Liver (tissue), 8 donors: ENCODE measurements at regions not wholly inside any gene's neighbourhood (a gene's known extent, or its start where the extent isn't known, plus 50 kb on each side); places are given as distances from the start of the nearest gene placed in this dataset.

Experiments
- DNase-seq: peaks from one replicate; pipeline ENCODE4 v3.0.0-alpha.2; 2017; ENCODE audit warnings: low spot score
- H3K27ac ChIP-seq, 2 donors: one replicate each; pipeline ENCODE4 v1.7.0; 2013; ENCODE audit warnings: inconsistent platforms in 2 of 2, low read length in 2 of 2, control low read depth in 1 of 2, low read depth in 1 of 2, mild to moderate bottlenecking in 1 of 2
- H3K27me3 ChIP-seq, 4 donors: one replicate each; pipeline versions ENCODE4 v1.6.1 to v1.7.0; 2013; ENCODE audit warnings: low read length in 3 of 4, inconsistent platforms in 1 of 4, mild to moderate bottlenecking in 1 of 4, moderate library complexity in 1 of 4; ENCODE audit not compliant: control insufficient read depth in 4 of 4, insufficient read depth in 4 of 4
- H3K36me3 ChIP-seq, 4 donors: one replicate each; pipeline versions ENCODE4 v1.6.1 to v1.7.0; 2013; ENCODE audit warnings: low read length in 3 of 4, mild to moderate bottlenecking in 3 of 4, low read depth in 1 of 4, moderate library complexity in 1 of 4; ENCODE audit not compliant: control insufficient read depth in 4 of 4, insufficient read depth in 3 of 4
- H3K4me1 ChIP-seq, 4 donors: one replicate each; pipeline versions ENCODE4 v1.6.1 to v1.7.0; 2013; ENCODE audit warnings: low read length in 3 of 4, mild to moderate bottlenecking in 3 of 4, moderate library complexity in 1 of 4; ENCODE audit not compliant: control insufficient read depth in 4 of 4, insufficient read depth in 4 of 4
- H3K4me3 ChIP-seq, 3 donors: one replicate each; pipeline versions ENCODE4 v1.6.1 to v1.7.0; 2013; ENCODE audit warnings: low read length in 3 of 3, control low read depth in 1 of 3, low read depth in 1 of 3, mild to moderate bottlenecking in 1 of 3
- H3K9ac ChIP-seq, 2 donors: one replicate each; pipeline ENCODE4 v1.7.0; 2013; ENCODE audit warnings: low read length in 2 of 2, mild to moderate bottlenecking in 2 of 2, moderate library complexity in 2 of 2, control low read depth in 1 of 2, low read depth in 1 of 2
- H3K9me3 ChIP-seq, 4 donors: one replicate each; pipeline versions ENCODE4 v1.6.1 to v1.7.0; 2013; ENCODE audit warnings: low read length in 3 of 4; ENCODE audit not compliant: control insufficient read depth in 4 of 4
- ATF3 ChIP-seq: IDR thresholded peaks from 2 replicates; pipeline ENCODE4 v1.6.1; 2016; ENCODE audit warnings: antibody characterized with exemption
- CTCF ChIP-seq: fragments of 150-350 bp; IDR thresholded peaks from 2 replicates; pipeline ENCODE4 v1.5.1; 2017; ENCODE audit warnings: improper control_type of control experiment, low read depth, low read length; ENCODE audit not compliant: missing input control
- EGR1 ChIP-seq, 2 donors: IDR thresholded peaks; 2 replicates each; pipeline ENCODE4 v1.6.1; 2016 to 2018; ENCODE audit warnings: antibody characterized with exemption in 2 of 2, low read depth in 2 of 2
- FOXA2 ChIP-seq: IDR thresholded peaks from 2 replicates; pipeline ENCODE4 v1.6.1; 2016; ENCODE audit warnings: antibody characterized with exemption
- GABPA ChIP-seq, 2 donors: IDR thresholded peaks in 1 of 2; conservative IDR thresholded peaks in 1 of 2; 2 replicates each; pipeline ENCODE4 v1.6.1; 2016; ENCODE audit warnings: antibody characterized with exemption in 2 of 2, mild to moderate bottlenecking in 1 of 2, moderate library complexity in 1 of 2
- HNF4A ChIP-seq, 2 donors: conservative IDR thresholded peaks; 2 replicates each; pipeline ENCODE4 v1.6.1; 2016; ENCODE audit warnings: antibody characterized with exemption in 2 of 2, mild to moderate bottlenecking in 2 of 2
- HNF4G ChIP-seq: IDR thresholded peaks from 2 replicates; pipeline ENCODE4 v1.6.1; 2016; ENCODE audit warnings: antibody characterized with exemption
- MAX ChIP-seq: IDR thresholded peaks from 2 replicates; pipeline ENCODE4 v1.6.1; 2016; ENCODE audit warnings: antibody characterized with exemption
- NR2F2 ChIP-seq: IDR thresholded peaks from 2 replicates; pipeline ENCODE4 v1.6.1; 2016; ENCODE audit warnings: antibody characterized with exemption
- RAD21 ChIP-seq, 2 donors: IDR thresholded peaks; 2 replicates each; pipeline ENCODE4 v1.6.1; 2016; ENCODE audit warnings: antibody characterized with exemption in 2 of 2, mild to moderate bottlenecking in 2 of 2
- REST ChIP-seq: IDR thresholded peaks from 2 replicates; pipeline ENCODE4 v1.6.1; 2016; ENCODE audit warnings: antibody characterized with exemption, mild to moderate bottlenecking
- RXRA ChIP-seq, 2 donors: IDR thresholded peaks; 2 replicates each; pipeline ENCODE4 v1.6.1; 2017 to 2018; ENCODE audit warnings: antibody characterized with exemption in 2 of 2, mild to moderate bottlenecking in 1 of 2
- SP1 ChIP-seq: IDR thresholded peaks from 2 replicates; pipeline ENCODE4 v1.6.1; 2018; ENCODE audit warnings: antibody characterized with exemption, mild to moderate bottlenecking
- TAF1 ChIP-seq: conservative IDR thresholded peaks from 2 replicates; pipeline ENCODE4 v1.6.1; 2016; ENCODE audit warnings: antibody characterized with exemption, mild to moderate bottlenecking
- YY1 ChIP-seq: IDR thresholded peaks from 2 replicates; pipeline ENCODE4 v1.6.1; 2016; ENCODE audit warnings: antibody characterized with exemption, mild to moderate bottlenecking
- WGBS: extraction: QIAGEN DNeasy Blood & Tissue Kit; methylation state at CpG from one replicate; pipeline ENCODE4 v1.1.7; 2013; 5-methylcytosine and 5-hydroxymethylcytosine counted together
- donor health status: healthy.
- donor health status: healthy.
- donor health status: healthy.
- donor health status: healthy.
- donor health status: healthy.

GRCh38 chr3:41040256-41040655 is 159.0 kb upstream of the CTNNB1 start:
- no peaks in the 10 kb centered on the region for H3K9me3 ChIP-seq
- no peak overlapping the region for H3K4me3 ChIP-seq
- H3K4me1 ChIP-seq, result no peaks in the 10 kb centered on the region
- 89% methylated on average over 2 of the region's 2 CpGs for WGBS
- no peaks in the 10 kb centered on the region for H3K36me3 ChIP-seq
- H3K9ac ChIP-seq, result no peak overlapping the region
- H3K27me3 ChIP-seq, result no peaks in the 10 kb centered on the region
- no peak for TF ChIP-seq RAD21 (IDR thresholded peaks at IDR 0.05)
- TF ChIP-seq YY1, result no peak
- TF ChIP-seq HNF4G, result no peak
- no peak for TF ChIP-seq SP1
- TF ChIP-seq HNF4A (conservative IDR thresholded peaks at IDR 0.05), result no peak
- TF ChIP-seq ATF3, result no peak
- no peak for TF ChIP-seq REST
- no peak overlapping the region for H3K27ac ChIP-seq
- DNase-seq, result no peak

GRCh38 chr3:41041462-41041861 is 157.8 kb upstream of the CTNNB1 start:
- H3K9me3 ChIP-seq, result no peaks in the 10 kb centered on the region
- TF ChIP-seq HNF4G, result no peak
- no peaks in the 10 kb centered on the region for H3K36me3 ChIP-seq
- no peak for DNase-seq
- no peaks in the 10 kb centered on the region for H3K4me1 ChIP-seq
- H3K9ac ChIP-seq, result no peak overlapping the region
- no peak overlapping the region for H3K27ac ChIP-seq
- no peak overlapping the region for H3K4me3 ChIP-seq
- H3K27me3 ChIP-seq, result no peaks in the 10 kb centered on the region
- 61% methylated on average over 4 of the region's 4 CpGs for WGBS

GRCh38 chr3:41041899-41042298 is 157.4 kb upstream of the CTNNB1 start:
- 91% methylated on average over 1 of the region's 1 CpG for WGBS

More at GRCh38 chr3:41041899-41042298, 157.4 kb upstream of the CTNNB1 start:
- no peaks in the 10 kb centered on the region for H3K36me3 ChIP-seq
- H3K27me3 ChIP-seq, result no peaks in the 10 kb centered on the region
- no peak for DNase-seq
- H3K27ac ChIP-seq, result no peak overlapping the region
- H3K9ac ChIP-seq, result no peak overlapping the region
- TF ChIP-seq REST (no peak), MAX (no peak), HNF4G (no peak), YY1 (no peak), ATF3 (no peak), NR2F2 (no peak), CTCF (no peak), TAF1 (no peak), EGR1 (IDR thresholded peaks at IDR 0.05; ENCODE audit: low read depth in 2 of 2) (no peak), FOXA2 (no peak), GABPA (IDR thresholded peaks at IDR 0.05 in 1 of 2, conservative IDR thresholded peaks at IDR 0.05 in 1 of 2) (no peak), RXRA (IDR thresholded peaks at IDR 0.05) (no peak), SP1 (no peak), HNF4A (conservative IDR thresholded peaks at IDR 0.05) (no peak), RAD21 (IDR thresholded peaks at IDR 0.05) (no peak)
- H3K9me3 ChIP-seq, result peaks cover 0 to under 1% (median 0%) of the 10 kb centered on the region in 4 donors
- no peak overlapping the region for H3K4me3 ChIP-seq
- H3K4me1 ChIP-seq, result no peaks in the 10 kb centered on the region
